ENCODE measurements at regions not wholly inside any gene's neighbourhood (a gene's known extent, or its start where the extent isn't known, plus 50 kb on each side); places are given as distances from the start of the nearest gene placed in this dataset.

GRCh38 chr6:126955621-126956020, 162.8 kb upstream of the RSPO3 start:
- TF ChIP-seq CTCF (conservative IDR thresholded peaks at IDR 0.05; ENCODE audit: low read length) (no peak), EZH2phosphoT487 (IDR thresholded peaks at IDR 0.05; ENCODE audit: borderline replicate concordance) (no peak)
